NB4 (cell line): ENCODE measurements at regions not wholly inside any gene's neighbourhood (a gene's known extent, or its start where the extent isn't known, plus 50 kb on each side); places are given as distances from the start of the nearest gene placed in this dataset.

Experiments used
- CTCF ChIP-seq: IDR thresholded peaks from one replicate; pipeline ENCODE4 v1.5.1; 2012; ENCODE audit warnings: low read depth, low read length
- POLR2A ChIP-seq: IDR thresholded peaks from 2 replicates; pipeline ENCODE4 v1.6.1; 2011; ENCODE audit warnings: mild to moderate bottlenecking; ENCODE audit not compliant: insufficient read length; ENCODE audit errors: extremely low read depth

- TF ChIP-seq CTCF, result no peak
- TF ChIP-seq POLR2A, result no peak
Observed at GRCh38 chr14:38589747-38590350, 334.0 kb upstream of the CLEC14A start.
